Endothelial cell of umbilical vein (primary cell): ENCODE measurements at regions not wholly inside any gene's neighbourhood (a gene's known extent, or its start where the extent isn't known, plus 50 kb on each side); places are given as distances from the start of the nearest gene placed in this dataset.

Experiments
- BruUV-seq: library from RNA; stranded (reverse); fragments of 400-500 nt; replicated peaks from 2 replicates; lab custom pipeline; 2021; lab: Mats Ljungman, UMichigan
- CTCF ChIA-PET: fragments of 300-600, 350-600 bp; sonication (Branson Sonifier 250); formaldehyde crosslinking; loops from one replicate; lab custom pipeline; 2021; ENCODE audit warnings: antibody characterized with exemption, inconsistent platforms; lab: Charles Lee
- POLR2A ChIA-PET: fragments of 300-600, 350-600 bp; sonication (Branson Sonifier 250); formaldehyde crosslinking; loops from one replicate; lab custom pipeline; 2021; ENCODE audit warnings: antibody characterized with exemption, inconsistent platforms; lab: Charles Lee
- DNase-seq: peaks from one replicate; pipeline ENCODE4 v3.0.0-alpha.2; 2011; ENCODE audit warnings: low read depth, low spot score
- FAIRE-seq: peaks from 2 replicates; lab custom pipeline; 2011; peaks lifted over from hg19 to GRCh38; lab: Jason Lieb, UNC
- H2AFZ ChIP-seq: 2 replicates; pipeline ENCODE4 v1.6.0; 2012; ENCODE audit warnings: low read depth, low read length, control low read depth, inconsistent platforms
- H3K27ac ChIP-seq: 2 replicates; pipeline ENCODE4 v1.5.1; 2011; ENCODE audit warnings: low read depth, mild to moderate bottlenecking, control low read depth, low read length, moderate library complexity; ENCODE audit not compliant: insufficient read depth
- H3K27me3 ChIP-seq, 2 experiments: 2 replicates each; pipeline versions ENCODE4 v1.6.0 to v1.6.1; 2011; ENCODE audit warnings: low read length in 2 of 2, mixed read lengths in 1 of 2; ENCODE audit not compliant: control insufficient read depth in 2 of 2, insufficient read depth in 2 of 2
- H3K36me3 ChIP-seq, 2 experiments: 2 replicates in 1 of 2; 3 replicates in 1 of 2; pipeline ENCODE4 v1.5.1; 2011; ENCODE audit warnings: low read length in 2 of 2, mild to moderate bottlenecking in 1 of 2, moderate library complexity in 1 of 2; ENCODE audit not compliant: control insufficient read depth in 2 of 2, insufficient read depth in 2 of 2; ENCODE audit errors: extremely low read depth in 1 of 2
- H3K4me1 ChIP-seq: 3 replicates; pipeline ENCODE4 v1.5.1; 2011; ENCODE audit warnings: mild to moderate bottlenecking, low read length; ENCODE audit not compliant: control insufficient read depth, insufficient read depth; ENCODE audit errors: extremely low read depth
- H3K4me2 ChIP-seq: 2 replicates; pipeline ENCODE4 v1.6.1; 2011; ENCODE audit warnings: low read length, control low read depth, mixed read lengths; ENCODE audit not compliant: insufficient read depth
- H3K4me3 ChIP-seq, 3 experiments: fragments of 200-600 bp in 1 of 3; sonication (generic), shearing (Covaris generic) in 1 of 3; replicated peaks in 1 of 3; 2 replicates each; pipeline ENCODE4 v1.5.1; 2011 to 2016; ENCODE audit warnings: control low read depth in 3 of 3, low read length in 3 of 3, mild to moderate bottlenecking in 2 of 3, inconsistent platforms in 1 of 3, low read depth in 1 of 3, moderate library complexity in 1 of 3; ENCODE audit not compliant: insufficient read depth in 1 of 3
- H3K79me2 ChIP-seq: 2 replicates; pipeline ENCODE4 v1.6.0; 2012; ENCODE audit warnings: low read length, inconsistent platforms; ENCODE audit not compliant: control insufficient read depth, insufficient read depth
- H3K9ac ChIP-seq: replicated peaks from 2 replicates; pipeline ENCODE3; 2011; ENCODE audit warnings: low read length, control low read depth; ENCODE audit not compliant: insufficient read depth; ENCODE audit errors: extremely low read depth
- H3K9me1 ChIP-seq: replicated peaks from 3 replicates; pipeline ENCODE4 v1.6.0; 2011; ENCODE audit warnings: mild to moderate bottlenecking, low read length; ENCODE audit not compliant: control insufficient read depth, insufficient read depth; ENCODE audit errors: extremely low read depth
- H3K9me3 ChIP-seq: replicated peaks from 2 replicates; pipeline ENCODE4 v1.5.1; 2012; ENCODE audit warnings: low read length, inconsistent platforms; ENCODE audit not compliant: control insufficient read depth, insufficient read depth
- H4K20me1 ChIP-seq: replicated peaks from 2 replicates; pipeline ENCODE3; 2011; ENCODE audit warnings: mild to moderate bottlenecking, low read length; ENCODE audit not compliant: control insufficient read depth, insufficient read depth; ENCODE audit errors: extremely low read depth
- CTCF ChIP-seq, 2 donors: IDR thresholded peaks; 1 replicate in 1 of 2; 2 replicates in 1 of 2; pipeline ENCODE4 v1.5.1; 2011; ENCODE audit warnings: low read length in 2 of 2, mild to moderate bottlenecking in 2 of 2, moderate library complexity in 2 of 2, control low read depth in 1 of 2, inconsistent platforms in 1 of 2, low read depth in 1 of 2; ENCODE audit not compliant: insufficient read depth in 1 of 2; ENCODE audit errors: extremely low read depth in 1 of 2
- FOS ChIP-seq: IDR thresholded peaks from 2 replicates; pipeline ENCODE4 v1.6.1; 2011; ENCODE audit warnings: mild to moderate bottlenecking, low read length, moderate library complexity, borderline replicate concordance; ENCODE audit not compliant: insufficient read depth
- GATA2 ChIP-seq: IDR thresholded peaks from 2 replicates; pipeline ENCODE4 v1.7.0; 2011; ENCODE audit warnings: low read depth, mild to moderate bottlenecking, moderate library complexity, mixed read lengths, low read length; ENCODE audit not compliant: insufficient read length, insufficient read depth
- JUN ChIP-seq: IDR thresholded peaks from 2 replicates; pipeline ENCODE4 v1.6.1; 2011; ENCODE audit warnings: borderline replicate concordance, low read depth; ENCODE audit not compliant: insufficient read length, insufficient read depth
- MAX ChIP-seq: IDR thresholded peaks from 2 replicates; pipeline ENCODE4 v1.6.1; 2011; ENCODE audit not compliant: insufficient read depth, insufficient read length
- MYC ChIP-seq: IDR thresholded peaks from one replicate; pipeline ENCODE4 v1.6.1; 2011; ENCODE audit warnings: mild to moderate bottlenecking, low read depth, low read length
- POLR2A ChIP-seq: IDR thresholded peaks from 2 replicates; pipeline ENCODE4 v1.6.1; 2012; ENCODE audit warnings: low read depth, mild to moderate bottlenecking, control low read depth, low read length
- POLR2AphosphoS5 ChIP-seq: IDR thresholded peaks from 2 replicates; pipeline ENCODE4 v1.6.1; 2012; ENCODE audit warnings: low read depth, mild to moderate bottlenecking, control low read depth, low read length, moderate library complexity; ENCODE audit not compliant: insufficient read depth
- dilution Hi-C: fragments of 300-500 bp; cut with MboI; formaldehyde crosslinking; loops from one replicate; pipeline ENCODE4 v1.15.0; 2019; ENCODE audit warnings: low sequenced_read_pairs; ENCODE audit not compliant: extremely low pct_ligation_motif_present
- intact Hi-C: fragments of 100-400 bp; cut with micrococcal nuclease; formaldehyde crosslinking; loops from one replicate; pipeline ENCODE4 v1.10.0; 2022

GRCh38 chr16:81175325-81175891, 63.1 kb upstream of the BCO1 start:
- intact Hi-C loops (no loop called here), dilution Hi-C loops (no loop called here)
- H4K20me1 ChIP-seq: no peaks in the 10 kb centered on the region
- H3K36me3 ChIP-seq: no peaks in the 10 kb centered on the region
- no peaks in the 10 kb centered on the region for H3K79me2 ChIP-seq
- no peak overlapping the region for H3K4me2 ChIP-seq
- no peak overlapping the region for H3K9ac ChIP-seq
- no peak overlapping the region for H3K4me3 ChIP-seq
- DNase-seq: no peak
- no peak overlapping the region for H2AFZ ChIP-seq
- POLR2A ChIA-PET: no interaction called here
- FAIRE-seq: no peak
- no peak overlapping the region for H3K27ac ChIP-seq
- CTCF ChIA-PET: no interaction called here
- BruUV-seq: no TSS peak
- no peaks in the 10 kb centered on the region for H3K4me1 ChIP-seq
- H3K9me1 ChIP-seq: no peaks in the 10 kb centered on the region
- no peaks in the 10 kb centered on the region for H3K27me3 ChIP-seq
- TF ChIP-seq POLR2A (no peak), MYC (no peak), GATA2 (no peak), POLR2AphosphoS5 (no peak), JUN (no peak), FOS (no peak), MAX (no peak), CTCF (IDR thresholded peaks at IDR 0.05; ENCODE audit: extremely low read depth in 1 of 2, insufficient read depth in 1 of 2, low read depth in 1 of 2, low read length in 2 of 2) (no peak)
- H3K9me3 ChIP-seq: no peaks in the 10 kb centered on the region
